VCaP (cell line): ENCODE measurements at regions not wholly inside any gene's neighbourhood (a gene's known extent, or its start where the extent isn't known, plus 50 kb on each side); places are given as distances from the start of the nearest gene placed in this dataset.
A peak's percentile ranks its signal among the peaks of the same experiment; 100 is the strongest.
"Not testable (repeated sequence)": the region's sequence is repeated elsewhere in the genome, so short reads cannot be mapped to it uniquely, and the experiment has no call there.

ENCODE experiments used
- H3K27ac ChIP-seq: fragments of 450-650 bp; 2 replicates; pipeline ENCODE4 v1.5.1; 2017
- TF ChIP-seq, protein P1 (sequence below): fragments of 450-650 bp; conservative IDR thresholded peaks from 2 replicates; pipeline ENCODE4 v1.5.1; 2017; ENCODE audit warnings: mild to moderate bottlenecking, moderate library complexity

DNA sequence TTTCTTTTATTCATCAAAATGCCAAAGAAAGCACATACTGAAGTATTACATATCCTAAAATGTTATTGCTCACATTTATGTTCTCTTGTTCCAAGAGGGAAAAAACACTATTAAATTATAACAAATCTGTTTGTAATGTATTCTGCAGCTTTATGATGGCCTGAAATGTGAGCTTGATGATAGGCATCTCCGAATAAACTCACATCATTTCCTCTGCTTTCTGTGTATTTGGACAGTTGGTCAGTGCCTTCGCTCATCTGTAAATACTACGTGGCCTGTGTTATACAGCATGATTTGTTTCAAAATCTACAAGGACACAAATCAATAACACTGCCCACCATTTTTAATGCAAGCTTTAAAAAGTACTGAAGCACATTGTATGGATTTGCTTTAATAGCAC lies 672.8 kb upstream of the SYT4 start:
- TF ChIP-seq, protein P1, sequence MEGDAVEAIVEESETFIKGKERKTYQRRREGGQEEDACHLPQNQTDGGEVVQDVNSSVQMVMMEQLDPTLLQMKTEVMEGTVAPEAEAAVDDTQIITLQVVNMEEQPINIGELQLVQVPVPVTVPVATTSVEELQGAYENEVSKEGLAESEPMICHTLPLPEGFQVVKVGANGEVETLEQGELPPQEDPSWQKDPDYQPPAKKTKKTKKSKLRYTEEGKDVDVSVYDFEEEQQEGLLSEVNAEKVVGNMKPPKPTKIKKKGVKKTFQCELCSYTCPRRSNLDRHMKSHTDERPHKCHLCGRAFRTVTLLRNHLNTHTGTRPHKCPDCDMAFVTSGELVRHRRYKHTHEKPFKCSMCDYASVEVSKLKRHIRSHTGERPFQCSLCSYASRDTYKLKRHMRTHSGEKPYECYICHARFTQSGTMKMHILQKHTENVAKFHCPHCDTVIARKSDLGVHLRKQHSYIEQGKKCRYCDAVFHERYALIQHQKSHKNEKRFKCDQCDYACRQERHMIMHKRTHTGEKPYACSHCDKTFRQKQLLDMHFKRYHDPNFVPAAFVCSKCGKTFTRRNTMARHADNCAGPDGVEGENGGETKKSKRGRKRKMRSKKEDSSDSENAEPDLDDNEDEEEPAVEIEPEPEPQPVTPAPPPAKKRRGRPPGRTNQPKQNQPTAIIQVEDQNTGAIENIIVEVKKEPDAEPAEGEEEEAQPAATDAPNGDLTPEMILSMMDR = no peak
- peak overlapping the region; percentile 74 for H3K27ac ChIP-seq

DNA sequence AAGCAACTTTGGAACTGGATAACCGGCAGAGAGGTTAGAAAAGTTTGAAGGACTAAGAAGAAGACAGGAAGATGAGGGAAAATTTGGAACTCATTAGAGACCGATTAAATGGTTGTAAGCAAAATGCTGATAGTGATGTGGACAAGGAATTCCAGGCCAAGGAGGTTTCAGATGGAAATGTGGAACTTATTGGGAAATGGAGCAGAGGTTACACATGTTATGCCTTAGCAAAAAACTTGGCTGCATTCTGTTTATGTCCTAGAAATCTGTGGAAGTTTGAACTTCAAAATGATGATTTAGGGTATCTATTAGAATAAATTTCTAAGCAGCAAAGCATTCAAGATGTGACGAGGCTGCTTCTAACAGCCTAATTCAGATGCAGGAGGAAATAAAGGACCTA lies 675.1 kb upstream of the SYT4 start:
- no peak overlapping the region for H3K27ac ChIP-seq
- TF ChIP-seq, protein P1 = no peak

DNA sequence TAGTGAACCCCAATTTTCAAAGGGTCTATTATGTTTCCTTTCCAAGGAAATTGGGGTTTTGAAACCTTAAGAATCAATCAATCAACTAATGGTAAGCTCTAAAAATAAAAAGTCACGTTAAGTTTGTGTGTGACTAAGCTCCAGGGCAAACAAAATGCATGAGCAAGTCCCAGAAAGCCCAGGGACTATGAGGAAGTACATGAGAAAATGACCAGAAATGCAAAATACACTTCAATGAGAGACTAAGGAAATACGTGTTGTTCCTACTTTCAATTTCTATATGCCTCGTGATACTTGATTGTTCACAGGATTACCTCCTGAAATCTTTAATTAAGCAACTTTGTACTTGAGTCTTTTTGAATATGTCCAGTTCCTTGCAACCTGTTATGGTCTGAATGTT lies 684.4 kb upstream of the SYT4 start:
- no peak overlapping the region for H3K27ac ChIP-seq
- TF ChIP-seq, protein P1 = no peak

DNA sequence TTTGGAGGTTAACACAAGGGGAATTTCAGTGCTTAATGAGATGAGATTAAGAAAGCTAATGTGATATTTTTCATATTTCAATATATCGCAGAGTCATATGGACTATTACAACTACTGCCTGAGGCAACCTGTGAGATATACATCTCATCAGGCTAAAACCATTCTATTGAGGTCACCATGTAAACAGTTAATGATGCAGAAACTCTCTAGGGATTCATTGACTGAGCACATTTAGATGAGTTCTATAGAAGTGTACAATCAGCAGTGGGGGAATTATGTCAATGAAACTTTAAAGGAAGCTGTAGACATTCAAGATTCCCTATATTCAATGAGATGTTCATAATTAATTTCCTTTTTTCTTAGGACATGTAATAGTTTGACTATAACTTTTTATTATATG lies 687.4 kb upstream of the SYT4 start:
- TF ChIP-seq, protein P1 = no peak

DNA sequence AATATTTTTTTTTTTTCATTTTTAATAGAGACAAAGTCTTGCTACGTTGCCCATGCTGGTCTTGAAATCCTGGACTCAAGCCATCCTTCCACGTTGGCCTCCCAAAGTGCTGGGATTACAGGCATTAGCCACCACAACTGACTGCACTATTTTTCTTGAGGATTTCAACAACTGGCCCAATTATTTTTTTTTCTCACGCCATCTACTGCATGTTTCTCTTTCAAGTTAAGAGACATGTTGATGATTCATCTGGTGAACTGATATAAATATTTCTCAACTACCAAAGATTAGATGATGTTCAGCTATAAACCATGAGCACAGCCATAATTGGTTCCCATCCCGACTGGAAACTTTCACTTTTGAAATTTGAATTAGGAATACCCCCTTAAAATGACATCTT lies 688.4 kb upstream of the SYT4 start:
- TF ChIP-seq, protein P1 = no peak
- no peak overlapping the region for H3K27ac ChIP-seq

More for the DNA sequence above, 687.4 kb upstream of the SYT4 start:
- H3K27ac ChIP-seq = no peak overlapping the region

DNA sequence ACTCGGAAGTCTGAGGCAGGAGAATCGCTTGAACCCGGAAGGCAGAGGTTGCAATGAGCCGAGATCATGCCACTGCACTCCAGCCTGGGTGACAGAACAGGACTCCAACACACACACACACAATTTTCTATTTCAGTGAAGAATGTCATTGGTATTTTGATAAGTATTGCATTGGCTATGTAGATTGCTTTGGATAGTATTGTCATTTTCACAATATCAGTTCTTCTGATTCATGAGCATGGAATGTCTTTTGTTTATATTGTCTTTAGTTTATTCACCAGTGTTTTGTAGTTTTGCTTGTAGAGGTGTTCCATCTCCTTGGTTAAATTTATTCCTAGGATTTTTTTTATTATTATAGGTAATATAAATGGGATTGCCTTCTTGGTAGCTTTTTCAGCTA lies 693.4 kb upstream of the SYT4 start:
- TF ChIP-seq, protein P1 = no peak
- H3K27ac ChIP-seq = no peak overlapping the region

DNA sequence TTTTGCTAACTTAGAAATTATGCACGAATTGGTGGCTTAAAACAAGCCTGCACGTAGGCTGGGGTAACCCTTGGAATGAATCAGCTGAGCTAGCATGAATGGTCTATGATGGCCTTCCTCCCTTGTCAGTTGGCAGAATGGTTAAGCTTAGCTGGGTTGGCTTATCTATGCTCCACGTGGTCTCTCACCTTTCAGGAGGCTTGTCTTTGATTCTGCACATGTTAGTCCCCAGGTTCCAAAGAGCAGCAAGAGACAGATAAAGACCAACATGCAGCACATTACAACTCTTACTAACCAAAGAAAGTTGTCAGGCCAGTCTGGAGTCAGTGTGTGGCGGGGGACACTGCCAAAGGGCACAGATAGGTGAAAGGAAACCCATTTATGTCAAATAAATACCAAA lies 700.9 kb upstream of the SYT4 start:
- no peak overlapping the region for H3K27ac ChIP-seq
- TF ChIP-seq, protein P1 = no peak

DNA sequence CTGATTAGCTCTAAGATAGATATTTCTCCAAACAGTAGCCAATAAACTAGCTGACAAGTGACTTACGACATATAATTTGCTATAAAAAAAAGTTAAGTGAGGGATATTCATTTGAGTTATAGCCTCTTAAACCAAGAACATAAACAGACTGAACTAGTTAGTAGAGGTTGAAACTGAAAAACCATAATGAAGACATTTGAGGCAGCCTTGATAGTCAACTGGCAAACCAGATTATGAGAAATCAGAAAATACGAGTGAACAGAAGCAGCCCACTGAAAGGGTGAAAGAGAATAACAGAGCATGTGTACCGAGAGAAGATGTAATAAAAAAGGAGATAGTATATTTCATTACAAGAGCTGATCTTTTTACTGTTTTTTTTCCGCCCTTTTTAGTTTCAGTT lies 698.1 kb upstream of the SETBP1 start:
- TF ChIP-seq, protein P1 = no peak
- H3K27ac ChIP-seq = no peak overlapping the region

DNA sequence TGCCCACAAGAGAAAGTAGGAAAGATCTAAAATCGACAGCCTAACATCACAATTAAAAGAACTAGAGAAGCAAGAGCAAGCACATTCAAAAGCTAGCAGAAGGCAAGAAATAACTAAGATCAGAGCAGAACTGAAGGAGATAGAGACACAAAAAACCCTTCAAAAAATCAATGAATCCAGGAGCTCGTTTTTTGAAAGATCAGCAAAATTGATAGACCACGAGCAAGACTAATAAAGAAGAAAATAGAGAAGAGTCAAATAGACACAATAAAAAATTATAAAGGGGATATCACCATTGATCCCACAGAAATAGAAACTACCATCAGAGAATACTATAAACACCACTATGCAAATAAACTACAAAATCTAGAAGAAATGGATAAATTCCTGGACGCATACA lies 693.6 kb upstream of the SETBP1 start:
- H3K27ac ChIP-seq = not testable (repeated sequence)
